ENCODE measurements at regions not wholly inside any gene's neighbourhood (a gene's known extent, or its start where the extent isn't known, plus 50 kb on each side); places are given as distances from the start of the nearest gene placed in this dataset.
"Not testable (repeated sequence)": the region's sequence is repeated elsewhere in the genome, so short reads cannot be mapped to it uniquely, and the experiment has no call there.

GRCh38 chr7:16260236-16260728 is 161.1 kb downstream of the CRPPA start:
- CTCF ChIA-PET, result interaction anchor here (1.3 kb wide), 1 partner anchor 304 kb away, joined by 3 read pairs; no protein-coding TSS in a partner anchor
- Histone ChIP-seq H3K4me3 (ENCODE audit: low read depth, low read length) (no peak overlapping the region), H3K9me3 (ENCODE audit: control insufficient read depth, insufficient read depth, low read length) (no peaks in the 10 kb centered on the region), H3K27ac (ENCODE audit: low read depth, low read length) (no peak overlapping the region), H3K27me3 (ENCODE audit: control insufficient read depth, insufficient read depth, low read length) (no peaks in the 10 kb centered on the region)
- POLR2A ChIA-PET, result no interaction called here
- no peak for TF ChIP-seq CTCF (IDR thresholded peaks at IDR 0.05; ENCODE audit: low read depth, low read length)
- DNase-seq (ENCODE audit: low read depth, low spot score), result no peak

GRCh38 chr7:16256419-16256818 is 164.9 kb downstream of the CRPPA start:
- CTCF ChIA-PET; H3K27ac ChIP-seq (ENCODE audit: low read depth, low read length); DNase-seq (ENCODE audit: low read depth, low spot score); H3K4me3 ChIP-seq (ENCODE audit: low read depth, low read length); POLR2A ChIA-PET; H3K27me3 ChIP-seq (ENCODE audit: control insufficient read depth, insufficient read depth, low read length); H3K9me3 ChIP-seq (ENCODE audit: control insufficient read depth, insufficient read depth, low read length): not testable (repeated sequence)

- H3K27ac ChIP-seq (ENCODE audit: low read depth, low read length); DNase-seq (ENCODE audit: low read depth, low spot score); H3K27me3 ChIP-seq (ENCODE audit: control insufficient read depth, insufficient read depth, low read length); H3K9me3 ChIP-seq (ENCODE audit: control insufficient read depth, insufficient read depth, low read length); H3K4me3 ChIP-seq (ENCODE audit: low read depth, low read length); POLR2A ChIA-PET; CTCF ChIA-PET: not testable (repeated sequence)
Measured at GRCh38 chr7:16255952-16256351, 165.4 kb downstream of the CRPPA start.

- CTCF ChIA-PET; H3K4me3 ChIP-seq (ENCODE audit: low read depth, low read length); H3K27me3 ChIP-seq (ENCODE audit: control insufficient read depth, insufficient read depth, low read length); H3K9me3 ChIP-seq (ENCODE audit: control insufficient read depth, insufficient read depth, low read length); DNase-seq (ENCODE audit: low read depth, low spot score); POLR2A ChIA-PET; H3K27ac ChIP-seq (ENCODE audit: low read depth, low read length): not testable (repeated sequence)
Measured at GRCh38 chr7:16250655-16251054, 170.7 kb downstream of the CRPPA start.

GRCh38 chr7:16249204-16249603 is 172.1 kb downstream of the CRPPA start:
- H3K4me3 ChIP-seq (ENCODE audit: low read depth, low read length); H3K27ac ChIP-seq (ENCODE audit: low read depth, low read length); H3K27me3 ChIP-seq (ENCODE audit: control insufficient read depth, insufficient read depth, low read length); POLR2A ChIA-PET; CTCF ChIA-PET; DNase-seq (ENCODE audit: low read depth, low spot score); H3K9me3 ChIP-seq (ENCODE audit: control insufficient read depth, insufficient read depth, low read length): not testable (repeated sequence)

- CTCF ChIA-PET; H3K4me3 ChIP-seq (ENCODE audit: low read depth, low read length); H3K9me3 ChIP-seq (ENCODE audit: control insufficient read depth, insufficient read depth, low read length); POLR2A ChIA-PET; H3K27ac ChIP-seq (ENCODE audit: low read depth, low read length); DNase-seq (ENCODE audit: low read depth, low spot score); H3K27me3 ChIP-seq (ENCODE audit: control insufficient read depth, insufficient read depth, low read length): not testable (repeated sequence)
Measured at GRCh38 chr7:16248556-16248955, 172.8 kb downstream of the CRPPA start.

GRCh38 chr7:16244469-16244868 is 176.9 kb downstream of the CRPPA start:
- TF ChIP-seq CTCF (IDR thresholded peaks at IDR 0.05; ENCODE audit: low read depth, low read length), result no peak
- Histone ChIP-seq H3K27me3 (ENCODE audit: control insufficient read depth, insufficient read depth, low read length) (no peaks in the 10 kb centered on the region), H3K27ac (ENCODE audit: low read depth, low read length) (no peak overlapping the region), H3K9me3 (ENCODE audit: control insufficient read depth, insufficient read depth, low read length) (no peaks in the 10 kb centered on the region), H3K4me3 (ENCODE audit: low read depth, low read length) (no peak overlapping the region)
- POLR2A ChIA-PET, result no interaction called here
- CTCF ChIA-PET, result no interaction called here
- DNase-seq (ENCODE audit: low read depth, low spot score), result no peak

GRCh38 chr7:16242920-16243319 is 178.4 kb downstream of the CRPPA start:
- TF ChIP-seq CTCF (IDR thresholded peaks at IDR 0.05; ENCODE audit: low read depth, low read length), result no peak
- Histone ChIP-seq H3K27ac (ENCODE audit: low read depth, low read length) (no peak overlapping the region), H3K27me3 (ENCODE audit: control insufficient read depth, insufficient read depth, low read length) (no peaks in the 10 kb centered on the region), H3K9me3 (ENCODE audit: control insufficient read depth, insufficient read depth, low read length) (no peaks in the 10 kb centered on the region), H3K4me3 (ENCODE audit: low read depth, low read length) (no peak overlapping the region)
- ChIA-PET CTCF (no interaction called here), POLR2A (no interaction called here)
- DNase-seq (ENCODE audit: low read depth, low spot score), result no peak

Data from AG04450 (cell line).